ENCODE measurements at regions not wholly inside any gene's neighbourhood (a gene's known extent, or its start where the extent isn't known, plus 50 kb on each side); places are given as distances from the start of the nearest gene placed in this dataset.

- Histone ChIP-seq H3F3A (replicated peaks; ENCODE audit: insufficient read depth) (no peaks in the 10 kb centered on the region), H3K4me1 (ENCODE audit: control insufficient read depth in 1 of 2, insufficient read depth in 2 of 2, low read depth in 1 of 2, low read length in 1 of 2) (no peaks in the 10 kb centered on the region), H3K9me3 (no peaks in the 10 kb centered on the region), H3K27ac (ENCODE audit: low read depth in 2 of 2, low read length in 1 of 2) (no peak overlapping the region), H4K20me1 (ENCODE audit: insufficient read depth) (no peaks in the 10 kb centered on the region), H3K4me2 (no peak overlapping the region), H3K36me3 (replicated peaks in 1 of 2; ENCODE audit: control insufficient read depth in 1 of 2, insufficient read depth in 2 of 2, low read length in 1 of 2) (no peaks in the 10 kb centered on the region), H3K9me2 (no peaks in the 10 kb centered on the region), H2AFZ (ENCODE audit: low read depth) (no peak overlapping the region), H3K4me3 (ENCODE audit: low read depth in 2 of 2, low read length in 1 of 2) (no peak overlapping the region), H3K27me3 (ENCODE audit: insufficient read depth) (no peaks in the 10 kb centered on the region), H3K9ac (no peak overlapping the region), H3K79me2 (ENCODE audit: insufficient read depth) (no peaks in the 10 kb centered on the region)
- TF ChIP-seq RXRA (IDR thresholded peaks at IDR 0.05; ENCODE audit: borderline replicate concordance, low read depth), result no peak
- TF ChIP-seq CTCF (IDR thresholded peaks at IDR 0.05), result no peak
- TF ChIP-seq FOXJ3 (CRISPR knock-in tag; IDR thresholded peaks at IDR 0.05), result no peak
- no peak for TF ChIP-seq IRF3 (IDR thresholded peaks at IDR 0.05; ENCODE audit: low read depth, low read length)
- TF ChIP-seq TEAD4 (IDR thresholded peaks at IDR 0.05; ENCODE audit: borderline replicate concordance, insufficient read depth), result no peak
- TF ChIP-seq ELF1 (IDR thresholded peaks at IDR 0.05), result no peak
- no peak for TF ChIP-seq YY1 (IDR thresholded peaks at IDR 0.05; ENCODE audit: low read depth)
- TF ChIP-seq EP300 (IDR thresholded peaks at IDR 0.05; ENCODE audit: borderline replicate concordance in 1 of 2, low read depth in 1 of 2, low read length in 1 of 2), result no peak
- no peak for TF ChIP-seq USF2 (IDR thresholded peaks at IDR 0.05; ENCODE audit: borderline replicate concordance, low read depth, low read length)
- no peak for TF ChIP-seq NRF1 (IDR thresholded peaks at IDR 0.05; ENCODE audit: low read depth, low read length)
- TF ChIP-seq, protein P1, sequence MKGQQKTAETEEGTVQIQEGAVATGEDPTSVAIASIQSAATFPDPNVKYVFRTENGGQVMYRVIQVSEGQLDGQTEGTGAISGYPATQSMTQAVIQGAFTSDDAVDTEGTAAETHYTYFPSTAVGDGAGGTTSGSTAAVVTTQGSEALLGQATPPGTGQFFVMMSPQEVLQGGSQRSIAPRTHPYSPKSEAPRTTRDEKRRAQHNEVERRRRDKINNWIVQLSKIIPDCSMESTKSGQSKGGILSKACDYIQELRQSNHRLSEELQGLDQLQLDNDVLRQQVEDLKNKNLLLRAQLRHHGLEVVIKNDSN (IDR thresholded peaks at IDR 0.05; ENCODE audit: borderline replicate concordance, low read depth), result no peak
- no peak for TF ChIP-seq MXI1 (IDR thresholded peaks at IDR 0.05; ENCODE audit: low read depth, low read length)
- TF ChIP-seq, protein P2, sequence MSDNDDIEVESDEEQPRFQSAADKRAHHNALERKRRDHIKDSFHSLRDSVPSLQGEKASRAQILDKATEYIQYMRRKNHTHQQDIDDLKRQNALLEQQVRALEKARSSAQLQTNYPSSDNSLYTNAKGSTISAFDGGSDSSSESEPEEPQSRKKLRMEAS (IDR thresholded peaks at IDR 0.05; ENCODE audit: low read depth), result no peak
- no peak for TF ChIP-seq RAD21 (IDR thresholded peaks at IDR 0.05; ENCODE audit: low read length)
- TF ChIP-seq GATA2 (CRISPR knock-in tag; IDR thresholded peaks at IDR 0.05), result no peak
- TF ChIP-seq NFIC (IDR thresholded peaks at IDR 0.05; ENCODE audit: borderline replicate concordance), result no peak
- TF ChIP-seq FOSL2 (IDR thresholded peaks at IDR 0.05; ENCODE audit: borderline replicate concordance, low read depth), result no peak
- TF ChIP-seq TCF12 (IDR thresholded peaks at IDR 0.05), result no peak
- DNase-seq, result no peak
- ChIA-PET POLR2A (no interaction called here), CTCF (no interaction called here)
- WGBS (ENCODE audit: low lambda C conversion rate), result 10% methylated on average over 3 of the region's 3 CpGs
Observed at GRCh38 chr4:66853845-66854244, 691.5 kb downstream of the CENPC start.

Data from SK-N-SH (cell line).